ENCODE measurements at regions not wholly inside any gene's neighbourhood (a gene's known extent, or its start where the extent isn't known, plus 50 kb on each side); places are given as distances from the start of the nearest gene placed in this dataset.

- no peak for TF ChIP-seq CTCF (conservative IDR thresholded peaks at IDR 0.05 in 1 of 2, IDR thresholded peaks at IDR 0.05 in 1 of 2; ENCODE audit: extremely low read depth in 1 of 2, insufficient read depth in 1 of 2, low read depth in 1 of 2, low read length in 2 of 2)
- TF ChIP-seq EZH2 (IDR thresholded peaks at IDR 0.05; ENCODE audit: borderline replicate concordance, low read length), result no peak
Observed at GRCh38 chr5:133859073-133859472, 109.4 kb downstream of the C5orf15 start.
